GM12872 (cell line): ENCODE measurements at regions not wholly inside any gene's neighbourhood (a gene's known extent, or its start where the extent isn't known, plus 50 kb on each side); places are given as distances from the start of the nearest gene placed in this dataset.

Experiments used
- TF ChIP-seq, protein P1 (sequence below): IDR thresholded peaks from 3 replicates; pipeline ENCODE4 v1.5.1; 2011; ENCODE audit warnings: low read depth, mild to moderate bottlenecking, low read length, moderate library complexity; ENCODE audit not compliant: insufficient read depth

DNA sequence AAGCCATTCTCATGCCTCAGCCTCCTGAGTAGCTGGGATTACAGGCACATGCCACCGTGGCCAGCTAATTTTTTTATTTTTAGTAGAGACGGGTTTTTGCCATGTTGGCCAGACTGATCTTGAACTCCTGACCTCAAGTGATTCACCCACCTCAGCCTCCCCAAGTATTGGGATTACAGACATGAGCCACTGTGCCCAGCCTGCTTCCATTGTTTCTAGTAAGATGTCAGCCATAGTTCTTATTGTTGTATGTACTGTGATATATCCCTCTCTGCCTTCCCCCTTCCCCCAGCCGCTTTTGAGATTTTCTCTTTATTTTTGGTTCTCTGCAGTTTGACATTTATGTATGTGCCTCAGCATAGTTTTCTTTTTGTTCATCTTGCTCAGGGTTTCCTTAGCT is 87.9 kb upstream of the KLF14 start:
- TF ChIP-seq, protein P1, sequence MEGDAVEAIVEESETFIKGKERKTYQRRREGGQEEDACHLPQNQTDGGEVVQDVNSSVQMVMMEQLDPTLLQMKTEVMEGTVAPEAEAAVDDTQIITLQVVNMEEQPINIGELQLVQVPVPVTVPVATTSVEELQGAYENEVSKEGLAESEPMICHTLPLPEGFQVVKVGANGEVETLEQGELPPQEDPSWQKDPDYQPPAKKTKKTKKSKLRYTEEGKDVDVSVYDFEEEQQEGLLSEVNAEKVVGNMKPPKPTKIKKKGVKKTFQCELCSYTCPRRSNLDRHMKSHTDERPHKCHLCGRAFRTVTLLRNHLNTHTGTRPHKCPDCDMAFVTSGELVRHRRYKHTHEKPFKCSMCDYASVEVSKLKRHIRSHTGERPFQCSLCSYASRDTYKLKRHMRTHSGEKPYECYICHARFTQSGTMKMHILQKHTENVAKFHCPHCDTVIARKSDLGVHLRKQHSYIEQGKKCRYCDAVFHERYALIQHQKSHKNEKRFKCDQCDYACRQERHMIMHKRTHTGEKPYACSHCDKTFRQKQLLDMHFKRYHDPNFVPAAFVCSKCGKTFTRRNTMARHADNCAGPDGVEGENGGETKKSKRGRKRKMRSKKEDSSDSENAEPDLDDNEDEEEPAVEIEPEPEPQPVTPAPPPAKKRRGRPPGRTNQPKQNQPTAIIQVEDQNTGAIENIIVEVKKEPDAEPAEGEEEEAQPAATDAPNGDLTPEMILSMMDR, result no peak

DNA sequence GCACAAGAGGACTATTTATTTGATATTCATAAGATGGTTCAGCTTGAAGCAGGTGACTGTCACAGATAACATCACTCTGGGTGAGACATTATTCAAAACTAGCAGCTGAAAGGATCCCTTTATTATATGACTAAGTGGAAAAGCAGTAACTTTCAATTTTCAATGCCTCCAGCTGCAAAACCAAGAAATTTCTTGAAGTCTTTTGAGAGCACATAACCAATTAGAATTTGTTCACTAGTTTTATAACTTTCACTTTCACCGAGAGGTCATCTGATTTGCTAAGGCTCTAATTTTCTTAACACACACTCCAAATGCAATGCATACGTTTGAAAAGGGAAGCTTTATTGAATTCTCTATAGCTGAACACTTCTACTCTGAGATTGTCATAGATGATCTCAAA is 88.6 kb upstream of the KLF14 start:
- TF ChIP-seq, protein P1, result no peak

DNA sequence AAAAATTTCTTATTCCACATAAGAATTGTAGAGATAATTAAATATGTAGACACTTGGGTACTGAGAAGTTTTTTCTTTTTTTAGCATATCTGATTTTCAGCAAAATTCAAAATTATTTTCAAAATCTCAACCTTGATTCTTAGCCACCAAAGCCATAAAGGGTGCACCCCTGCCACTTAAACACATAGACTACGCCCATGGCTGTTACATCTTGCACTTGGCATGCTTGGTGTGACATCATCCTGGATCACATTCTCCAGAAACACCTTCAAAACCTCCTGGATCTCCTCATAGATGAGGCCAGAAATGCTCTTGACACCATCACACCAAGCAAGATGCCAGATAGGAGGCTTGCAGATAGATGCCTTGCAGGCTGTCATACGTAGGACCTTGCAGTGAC is 89.1 kb upstream of the KLF14 start:
- TF ChIP-seq, protein P1, result no peak

DNA sequence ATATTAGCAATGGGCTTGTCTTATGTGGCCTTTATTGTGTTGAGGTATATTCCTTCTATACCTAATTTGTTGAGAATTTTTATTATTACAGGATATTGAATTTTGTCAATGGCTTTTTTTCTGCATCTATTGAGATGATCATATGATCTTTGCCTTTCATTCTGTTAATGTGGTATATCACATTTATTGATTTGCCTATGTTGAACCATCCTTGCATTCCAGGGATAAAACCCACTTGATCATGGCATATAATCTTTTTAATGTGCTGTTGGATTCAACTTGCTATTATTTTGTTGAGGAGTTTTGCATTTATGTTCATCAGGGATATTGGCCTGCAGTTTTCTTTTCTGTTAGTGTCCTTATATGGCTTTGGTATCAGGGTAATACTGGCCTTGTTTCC is 91.8 kb upstream of the KLF14 start:
- TF ChIP-seq, protein P1, result no peak

DNA sequence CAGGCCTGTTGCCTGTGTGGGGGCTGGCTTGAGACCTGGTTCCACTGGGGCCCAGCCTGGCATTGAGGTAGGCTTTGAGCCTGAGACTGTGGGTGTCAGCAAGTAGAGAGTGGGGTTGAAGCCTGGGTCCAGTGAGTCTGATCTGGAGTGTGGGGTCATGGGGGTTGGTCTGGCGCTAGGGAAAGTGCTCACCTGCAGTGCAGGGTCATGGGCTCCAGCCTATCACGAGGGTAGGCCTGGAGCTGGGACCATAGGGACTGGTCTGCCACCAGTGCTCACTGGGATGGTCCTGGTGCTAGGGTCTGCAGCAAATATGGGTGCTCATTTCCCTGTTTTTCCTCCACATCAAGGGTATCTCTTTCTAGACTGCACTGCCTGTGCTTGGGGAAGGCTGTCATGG is 95.4 kb upstream of the KLF14 start:
- TF ChIP-seq, protein P1, result no peak

DNA sequence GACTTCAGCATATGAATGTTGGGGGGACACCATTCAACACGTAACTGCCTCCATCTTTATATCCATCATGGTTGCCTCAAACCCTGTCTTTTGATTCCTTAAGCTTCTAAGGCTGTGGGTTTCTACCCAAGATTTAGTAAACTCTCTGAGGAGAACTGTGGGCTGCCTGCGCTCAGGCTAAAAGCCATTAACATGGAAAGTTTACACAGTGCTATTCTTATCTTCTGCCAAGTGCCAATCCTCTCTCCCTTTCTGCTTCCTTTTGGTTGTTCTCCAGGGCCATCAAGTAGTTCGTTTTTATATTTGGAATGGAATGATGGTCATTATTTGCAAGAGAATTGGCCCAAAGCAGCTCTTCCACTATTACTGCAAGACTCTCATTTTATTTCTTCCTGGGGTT is 97.3 kb upstream of the KLF14 start:
- TF ChIP-seq, protein P1, result no peak

DNA sequence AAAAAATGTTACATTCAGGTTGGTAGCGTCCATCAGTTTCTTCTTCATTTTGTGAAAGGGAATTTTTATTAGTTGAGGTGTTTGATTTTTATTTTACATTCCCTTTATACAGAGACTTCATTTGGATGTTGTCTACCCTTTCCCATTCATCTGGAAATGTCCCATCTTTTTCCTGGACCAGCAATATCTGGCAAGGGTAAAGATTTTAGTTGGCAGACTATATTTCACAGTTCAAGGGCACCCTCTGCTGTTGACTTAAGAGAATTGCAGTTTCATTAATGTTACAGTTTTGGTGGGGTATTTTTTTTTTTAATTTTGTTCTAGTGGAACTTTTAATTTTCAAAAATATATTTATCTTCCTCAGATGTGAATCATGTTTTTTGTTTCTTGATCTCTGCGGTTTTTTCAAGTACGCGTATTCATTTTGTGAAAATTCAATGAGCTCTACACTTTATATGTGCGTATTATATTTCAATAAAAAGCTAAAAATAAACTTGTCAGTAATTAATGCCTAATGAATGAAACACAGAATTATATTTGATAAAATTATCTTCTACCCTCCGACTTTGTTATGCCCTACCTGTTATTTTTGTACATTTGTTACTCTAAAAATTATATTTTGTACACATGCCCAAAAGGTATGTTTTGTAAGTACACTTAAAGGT is 97.9 kb upstream of the KLF14 start:
- TF ChIP-seq, protein P1, result peak; percentile 59
